Activated T-helper 17 cell treated with anti-CD3 and anti-CD28 coated beads, Interleukin-2, amount 50 U/mL, for 72 hours (primary cell): ENCODE measurements at regions not wholly inside any gene's neighbourhood (a gene's known extent, or its start where the extent isn't known, plus 50 kb on each side); places are given as distances from the start of the nearest gene placed in this dataset.
A peak's percentile ranks its signal among the peaks of the same experiment; 100 is the strongest.

Experiments
- ATAC-seq: fragments of 150-1000 bp; cut with Tn5 transposase; replicated peaks from 2 replicates; pipeline ENCODE4 v1.10.0; 2021; ENCODE audit warnings: mild to moderate bottlenecking, moderate library complexity
- H3K27ac Mint-ChIP-seq: one replicate; pipeline ENCODE4 v1.8.0; 2022; ENCODE audit warnings: mixed read lengths
- H3K27me3 Mint-ChIP-seq: one replicate; pipeline ENCODE4 v1.8.0; 2022; ENCODE audit warnings: mixed read lengths
- H3K36me3 Mint-ChIP-seq: one replicate; pipeline ENCODE4 v1.8.0; 2022; ENCODE audit warnings: low read depth, mild to moderate bottlenecking, mixed read lengths
- H3K4me1 Mint-ChIP-seq: one replicate; pipeline ENCODE4 v1.8.0; 2022; ENCODE audit warnings: mixed read lengths
- H3K4me3 Mint-ChIP-seq: one replicate; pipeline ENCODE4 v1.8.0; 2022; ENCODE audit warnings: mild to moderate bottlenecking, mixed read lengths
- H3K9me3 Mint-ChIP-seq: one replicate; pipeline ENCODE4 v1.8.0; 2022; ENCODE audit warnings: mixed read lengths

- ATAC-seq: no peak
- no peak overlapping the region for H3K4me3 Mint-ChIP-seq
Observed at GRCh38 chr2:71788186-71788525, 334.8 kb downstream of the DYSF start.

GRCh38 chr2:71787476-71788185 lies 334.3 kb downstream of the DYSF start:
- Mint-ChIP-seq H3K27me3 (no peaks in the 10 kb centered on the region), H3K27ac (no peak overlapping the region), H3K36me3 (no peaks in the 10 kb centered on the region), H3K4me1 (no peaks in the 10 kb centered on the region), H3K9me3 (no peaks in the 10 kb centered on the region), H3K4me3 (no peak overlapping the region)
- no peak for ATAC-seq

More at GRCh38 chr2:71788186-71788525, 334.8 kb downstream of the DYSF start:
- H3K27ac Mint-ChIP-seq: no peak overlapping the region
- H3K9me3 Mint-ChIP-seq: no peaks in the 10 kb centered on the region
- no peaks in the 10 kb centered on the region for H3K36me3 Mint-ChIP-seq
- H3K4me1 Mint-ChIP-seq: no peaks in the 10 kb centered on the region
- H3K27me3 Mint-ChIP-seq: no peaks in the 10 kb centered on the region

- H3K36me3 Mint-ChIP-seq: no peaks in the 10 kb centered on the region
- no peak for ATAC-seq
- H3K4me1 Mint-ChIP-seq: no peaks in the 10 kb centered on the region
- no peaks in the 10 kb centered on the region for H3K27me3 Mint-ChIP-seq
- no peak overlapping the region for H3K27ac Mint-ChIP-seq
- no peaks in the 10 kb centered on the region for H3K9me3 Mint-ChIP-seq
- H3K4me3 Mint-ChIP-seq: no peak overlapping the region
Observed at GRCh38 chr2:71787108-71787415, 333.7 kb downstream of the DYSF start.

- no peak overlapping the region for H3K4me3 Mint-ChIP-seq
- no peaks in the 10 kb centered on the region for H3K4me1 Mint-ChIP-seq
Observed at GRCh38 chr2:71786291-71787107, 333.1 kb downstream of the DYSF start.

GRCh38 chr2:71785516-71785981 lies 332.2 kb downstream of the DYSF start:
- H3K4me1 Mint-ChIP-seq: no peaks in the 10 kb centered on the region
- H3K9me3 Mint-ChIP-seq: no peaks in the 10 kb centered on the region
- peaks cover 9% of the 10 kb centered on the region for H3K27me3 Mint-ChIP-seq
- H3K36me3 Mint-ChIP-seq: no peaks in the 10 kb centered on the region
- no peak overlapping the region for H3K27ac Mint-ChIP-seq
- no peak for ATAC-seq
- H3K4me3 Mint-ChIP-seq: no peak overlapping the region

More at GRCh38 chr2:71786291-71787107, 333.1 kb downstream of the DYSF start:
- peaks cover 1% of the 10 kb centered on the region for H3K27me3 Mint-ChIP-seq
- no peaks in the 10 kb centered on the region for H3K36me3 Mint-ChIP-seq
- no peaks in the 10 kb centered on the region for H3K9me3 Mint-ChIP-seq
- no peak for ATAC-seq
- no peak overlapping the region for H3K27ac Mint-ChIP-seq

GRCh38 chr2:71784734-71785511 lies 331.6 kb downstream of the DYSF start:
- no peak overlapping the region for H3K27ac Mint-ChIP-seq
- H3K9me3 Mint-ChIP-seq: no peaks in the 10 kb centered on the region
- peak; percentile 13 for ATAC-seq
- H3K27me3 Mint-ChIP-seq: peaks cover 16% of the 10 kb centered on the region
- H3K4me1 Mint-ChIP-seq: no peaks in the 10 kb centered on the region
- no peak overlapping the region for H3K4me3 Mint-ChIP-seq
- H3K36me3 Mint-ChIP-seq: no peaks in the 10 kb centered on the region

- Mint-ChIP-seq H3K4me1 (no peaks in the 10 kb centered on the region), H3K27ac (no peak overlapping the region), H3K4me3 (no peak overlapping the region), H3K9me3 (no peaks in the 10 kb centered on the region), H3K36me3 (no peaks in the 10 kb centered on the region), H3K27me3 (peaks cover 18% of the 10 kb centered on the region)
- no peak for ATAC-seq
Observed at GRCh38 chr2:71783815-71784214, 330.5 kb downstream of the DYSF start.

- Mint-ChIP-seq H3K27me3 (peaks cover 18% of the 10 kb centered on the region), H3K4me1 (no peaks in the 10 kb centered on the region), H3K4me3 (no peak overlapping the region), H3K27ac (no peak overlapping the region), H3K36me3 (no peaks in the 10 kb centered on the region), H3K9me3 (no peaks in the 10 kb centered on the region)
- no peak for ATAC-seq
Observed at GRCh38 chr2:71783215-71783614, 329.9 kb downstream of the DYSF start.

- no peak overlapping the region for H3K4me3 Mint-ChIP-seq
- no peaks in the 10 kb centered on the region for H3K36me3 Mint-ChIP-seq
- H3K4me1 Mint-ChIP-seq: no peaks in the 10 kb centered on the region
- peaks cover 19% of the 10 kb centered on the region for H3K27me3 Mint-ChIP-seq
- no peak for ATAC-seq
- no peaks in the 10 kb centered on the region for H3K9me3 Mint-ChIP-seq
- H3K27ac Mint-ChIP-seq: no peak overlapping the region
Observed at GRCh38 chr2:71782323-71782722, 329.0 kb downstream of the DYSF start.

GRCh38 chr2:71781695-71782228 lies 328.4 kb downstream of the DYSF start:
- H3K36me3 Mint-ChIP-seq: no peaks in the 10 kb centered on the region
- no peaks in the 10 kb centered on the region for H3K9me3 Mint-ChIP-seq
- H3K27me3 Mint-ChIP-seq: peaks cover 21% of the 10 kb centered on the region
- no peaks in the 10 kb centered on the region for H3K4me1 Mint-ChIP-seq
- no peak for ATAC-seq
- H3K4me3 Mint-ChIP-seq: no peak overlapping the region
- no peak overlapping the region for H3K27ac Mint-ChIP-seq

GRCh38 chr2:71780162-71780561 lies 326.8 kb downstream of the DYSF start:
- ATAC-seq: no peak
- Mint-ChIP-seq H3K27me3 (peaks cover 21% of the 10 kb centered on the region), H3K4me3 (no peak overlapping the region), H3K36me3 (no peaks in the 10 kb centered on the region), H3K4me1 (no peaks in the 10 kb centered on the region), H3K27ac (no peak overlapping the region), H3K9me3 (no peaks in the 10 kb centered on the region)

- H3K9me3 Mint-ChIP-seq: no peaks in the 10 kb centered on the region
- peaks cover 21% of the 10 kb centered on the region for H3K27me3 Mint-ChIP-seq
- H3K4me1 Mint-ChIP-seq: no peaks in the 10 kb centered on the region
- H3K4me3 Mint-ChIP-seq: no peak overlapping the region
- ATAC-seq: no peak
- H3K36me3 Mint-ChIP-seq: no peaks in the 10 kb centered on the region
- H3K27ac Mint-ChIP-seq: no peak overlapping the region
Observed at GRCh38 chr2:71779774-71780105, 326.4 kb downstream of the DYSF start.

GRCh38 chr2:71778936-71779773 lies 325.8 kb downstream of the DYSF start:
- no peak overlapping the region for H3K4me3 Mint-ChIP-seq
- ATAC-seq: no peak
- H3K36me3 Mint-ChIP-seq: no peaks in the 10 kb centered on the region
- peaks cover 21% of the 10 kb centered on the region for H3K27me3 Mint-ChIP-seq
- no peaks in the 10 kb centered on the region for H3K9me3 Mint-ChIP-seq
- H3K4me1 Mint-ChIP-seq: no peaks in the 10 kb centered on the region
- H3K27ac Mint-ChIP-seq: no peak overlapping the region

GRCh38 chr2:71778514-71778913 lies 325.2 kb downstream of the DYSF start:
- Mint-ChIP-seq H3K27me3 (peaks cover 21% of the 10 kb centered on the region), H3K9me3 (no peaks in the 10 kb centered on the region), H3K36me3 (no peaks in the 10 kb centered on the region), H3K4me3 (no peak overlapping the region), H3K4me1 (no peaks in the 10 kb centered on the region), H3K27ac (no peak overlapping the region)
- no peak for ATAC-seq
